ENCODE measurements at regions not wholly inside any gene's neighbourhood (a gene's known extent, or its start where the extent isn't known, plus 50 kb on each side); places are given as distances from the start of the nearest gene placed in this dataset.

GRCh38 chr3:40989141-40990061 lies 209.9 kb upstream of the CTNNB1 start:
- Histone ChIP-seq H2BK12ac (ENCODE audit: low read depth, low read length) (no peak overlapping the region), H4K8ac (ENCODE audit: extremely low read depth, insufficient read depth, low read length) (no peak overlapping the region), H3K23ac (ENCODE audit: insufficient read length) (no peak overlapping the region), H3K4ac (replicated peaks; ENCODE audit: insufficient read length, low read depth, low read length) (no peak overlapping the region), H3K27me3 (replicated peaks in 1 of 4; ENCODE audit: control insufficient read depth in 3 of 4, extremely low read depth in 1 of 4, insufficient read depth in 3 of 4, low read length in 3 of 4) (no peaks in the 10 kb centered on the region), H3K14ac (ENCODE audit: insufficient read length) (no peak overlapping the region), H2BK20ac (ENCODE audit: low read length) (no peak overlapping the region), H3K9me3 (ENCODE audit: insufficient read depth in 2 of 2, low read depth in 1 of 2, low read length in 1 of 2) (no peaks in the 10 kb centered on the region), H3K23me2 (ENCODE audit: low read depth, low read length) (no peaks in the 10 kb centered on the region), H2AFZ (ENCODE audit: low read length) (no peak overlapping the region), H3K9ac (replicated peaks in 1 of 4; ENCODE audit: extremely low read depth in 1 of 4, low read depth in 3 of 4, low read length in 3 of 4) (no peak overlapping the region), H2BK120ac (replicated peaks; ENCODE audit: low read depth, low read length) (no peak overlapping the region), H3K18ac (ENCODE audit: extremely low read depth, low read length) (no peak overlapping the region), H3K56ac (replicated peaks; ENCODE audit: insufficient read length, low read depth, low read length) (no peak overlapping the region), H3K4me3 (ENCODE audit: extremely low read depth in 1 of 4, insufficient read depth in 2 of 4, low read depth in 3 of 4, low read length in 4 of 4) (no peak overlapping the region), H3K79me2 (ENCODE audit: control insufficient read depth in 1 of 2, insufficient read depth in 2 of 2, low read length in 2 of 2) (no peaks in the 10 kb centered on the region), H4K5ac (ENCODE audit: insufficient read length, low read depth, low read length) (no peak overlapping the region), H2BK5ac (ENCODE audit: low read depth, low read length) (no peak overlapping the region), H3K4me1 (replicated peaks in 1 of 4; ENCODE audit: control insufficient read depth in 3 of 4, insufficient read depth in 4 of 4, low read length in 3 of 4) (no peaks in the 10 kb centered on the region), H2BK15ac (ENCODE audit: low read length) (no peak overlapping the region), H3K4me2 (ENCODE audit: insufficient read depth in 1 of 2, low read depth in 2 of 2, low read length in 2 of 2) (no peak overlapping the region), H4K20me1 (replicated peaks in 1 of 2; ENCODE audit: control insufficient read depth in 1 of 2, insufficient read depth in 2 of 2, low read length in 2 of 2) (no peaks in the 10 kb centered on the region), H2AK5ac (ENCODE audit: low read depth, low read length) (no peak overlapping the region), H3K27ac (ENCODE audit: low read depth, low read length) (no peak overlapping the region), H3K36me3 (ENCODE audit: control insufficient read depth in 2 of 4, insufficient read depth in 4 of 4, low read length in 3 of 4) (no peaks in the 10 kb centered on the region), H3K79me1 (ENCODE audit: low read depth, low read length) (no peaks in the 10 kb centered on the region), H4K91ac (replicated peaks; ENCODE audit: insufficient read length, low read length) (no peak overlapping the region)
- ChIA-PET CTCF (ENCODE audit: partially characterized antibody) (no interaction called here), POLR2A (ENCODE audit: partially characterized antibody) (no interaction called here)
- no peak for FAIRE-seq
- 91% methylated on average over 6 of the region's 6 CpGs; no CpG with 5 or more reads in 1 of the 2 experiments for WGBS, 2 experiments (ENCODE audit: extremely low coverage in 1 of 2, insufficient coverage in 1 of 2, insufficient read length in 1 of 2, insufficient replicate concordance in 2 of 2, low coverage in 1 of 2, low lambda C conversion rate in 2 of 2, missing lambda C conversion rate in 1 of 2)
- no peak for DNase-seq (ENCODE audit: low read depth in 1 of 2, low spot score in 2 of 2)
- no peak for TF ChIP-seq SRF (IDR thresholded peaks at IDR 0.05; ENCODE audit: low read depth, low read length)
- no peak for TF ChIP-seq RAD21 (IDR thresholded peaks at IDR 0.05 in 1 of 2, conservative IDR thresholded peaks at IDR 0.05 in 1 of 2; ENCODE audit: low read depth in 2 of 2, low read length in 2 of 2)
- no peak for TF ChIP-seq CBX5 (IDR thresholded peaks at IDR 0.05; ENCODE audit: low read depth, low read length)
- no peak for TF ChIP-seq MAFK (IDR thresholded peaks at IDR 0.05; ENCODE audit: low read depth, low read length)
- TF ChIP-seq TCF12 (IDR thresholded peaks at IDR 0.05; ENCODE audit: low read depth, low read length) = no peak
- TF ChIP-seq CTCF (IDR thresholded peaks at IDR 0.05; ENCODE audit: control extremely low read depth in 1 of 3, insufficient read depth in 1 of 3, low read depth in 1 of 3, low read length in 3 of 3) = no peak
- TF ChIP-seq, protein P1, sequence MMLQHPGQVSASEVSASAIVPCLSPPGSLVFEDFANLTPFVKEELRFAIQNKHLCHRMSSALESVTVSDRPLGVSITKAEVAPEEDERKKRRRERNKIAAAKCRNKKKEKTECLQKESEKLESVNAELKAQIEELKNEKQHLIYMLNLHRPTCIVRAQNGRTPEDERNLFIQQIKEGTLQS (IDR thresholded peaks at IDR 0.05; ENCODE audit: insufficient read depth, low read depth, low read length) = no peak
- TF ChIP-seq EGR1 (IDR thresholded peaks at IDR 0.05; ENCODE audit: borderline replicate concordance, low read depth, low read length) = no peak
- no peak for TF ChIP-seq BRCA1 (IDR thresholded peaks at IDR 0.05; ENCODE audit: low read depth, low read length)
- no peak for TF ChIP-seq POLR2A (IDR thresholded peaks at IDR 0.05; ENCODE audit: control extremely low read depth in 1 of 2, low read depth in 2 of 2, low read length in 2 of 2)
